ENCODE measurements at regions not wholly inside any gene's neighbourhood (a gene's known extent, or its start where the extent isn't known, plus 50 kb on each side); places are given as distances from the start of the nearest gene placed in this dataset.

GRCh38 chr2:138964418-138964817, 184.2 kb upstream of the NXPH2 start:
- 89% methylated on average over 1 of the region's 1 CpG for WGBS, 2 donors

DNA sequence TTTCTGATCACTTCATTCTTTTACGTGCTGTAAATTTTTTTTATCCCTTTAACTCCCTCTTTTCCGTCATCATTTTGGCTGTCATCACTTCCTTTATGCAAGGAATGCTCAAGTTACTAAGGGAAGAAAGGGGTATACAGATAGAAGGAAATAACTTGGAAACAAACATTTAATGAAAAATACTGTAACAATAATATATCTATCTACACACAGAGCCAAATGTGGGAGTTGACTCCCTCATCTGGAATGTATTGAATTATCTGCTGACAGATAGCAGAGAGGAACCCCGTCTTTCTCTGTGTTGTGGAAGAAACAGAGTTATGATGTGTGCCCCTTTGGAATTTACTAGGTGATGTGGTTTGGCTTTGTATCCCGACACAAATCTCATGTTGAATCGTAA, 182.5 kb upstream of the NXPH2 start:
- Histone ChIP-seq H3K36me3 (no peaks in the 10 kb centered on the region), H3K4me1 (no peaks in the 10 kb centered on the region), H3K4me3 (no peak overlapping the region), H3K27me3 (no peaks in the 10 kb centered on the region), H3K27ac (no peak overlapping the region), H3K9me3 (no peaks in the 10 kb centered on the region)
- no peak for TF ChIP-seq CTCF (IDR thresholded peaks at IDR 0.05)
- TF ChIP-seq EP300 (IDR thresholded peaks at IDR 0.05) = no peak
- no peak for TF ChIP-seq POLR2A (IDR thresholded peaks at IDR 0.05)
- TF ChIP-seq POLR2AphosphoS5 (IDR thresholded peaks at IDR 0.05) = no peak
- no peak for DNase-seq
- 66 to 75% methylated on average over 5 of the region's 5 CpGs for WGBS, 2 donors
- no peak for ATAC-seq (ENCODE audit: low FRiP score in 2 of 2)

More at GRCh38 chr2:138964418-138964817, 184.2 kb upstream of the NXPH2 start:
- no peak for ATAC-seq (ENCODE audit: low FRiP score in 2 of 2)
- H3K36me3 ChIP-seq = no peaks in the 10 kb centered on the region
- H3K4me3 ChIP-seq = no peak overlapping the region
- no peak overlapping the region for H3K27ac ChIP-seq
- no peaks in the 10 kb centered on the region for H3K9me3 ChIP-seq
- no peak for TF ChIP-seq EP300 (IDR thresholded peaks at IDR 0.05)
- no peak for TF ChIP-seq POLR2A (IDR thresholded peaks at IDR 0.05)
- no peak for DNase-seq
- H3K27me3 ChIP-seq = no peaks in the 10 kb centered on the region
- no peaks in the 10 kb centered on the region for H3K4me1 ChIP-seq

DNA sequence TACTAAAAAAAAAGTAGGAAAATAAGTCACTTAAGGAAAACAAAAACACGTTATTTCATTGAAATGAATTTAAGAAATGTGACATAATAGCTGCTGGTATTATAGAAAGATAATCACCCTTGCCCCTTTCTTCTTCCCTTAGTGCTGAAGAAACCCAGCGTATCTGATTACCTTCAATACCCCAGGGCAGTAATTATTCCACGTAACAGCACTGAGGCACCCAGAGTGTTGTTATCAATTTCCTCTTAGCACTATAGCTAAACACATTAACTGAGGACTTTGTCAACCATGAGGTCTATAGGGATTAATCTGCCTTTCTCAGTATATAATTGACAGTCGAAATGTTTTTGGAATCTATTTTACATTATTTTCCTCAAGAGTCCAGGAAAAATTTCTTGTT, 180.0 kb upstream of the NXPH2 start:
- Histone ChIP-seq H3K27me3 (no peaks in the 10 kb centered on the region), H3K27ac (no peak overlapping the region), H3K36me3 (no peaks in the 10 kb centered on the region), H3K4me1 (no peaks in the 10 kb centered on the region), H3K9me3 (no peaks in the 10 kb centered on the region), H3K4me3 (no peak overlapping the region)
- 81 to 85% methylated on average over 4 of the region's 4 CpGs for WGBS, 2 donors
- ATAC-seq (ENCODE audit: low FRiP score in 2 of 2) = no peak
- TF ChIP-seq POLR2A (IDR thresholded peaks at IDR 0.05) = no peak
- no peak for TF ChIP-seq EP300 (IDR thresholded peaks at IDR 0.05)
- TF ChIP-seq POLR2AphosphoS5 (IDR thresholded peaks at IDR 0.05) = no peak
- no peak for TF ChIP-seq CTCF (IDR thresholded peaks at IDR 0.05)
- DNase-seq = no peak

DNA sequence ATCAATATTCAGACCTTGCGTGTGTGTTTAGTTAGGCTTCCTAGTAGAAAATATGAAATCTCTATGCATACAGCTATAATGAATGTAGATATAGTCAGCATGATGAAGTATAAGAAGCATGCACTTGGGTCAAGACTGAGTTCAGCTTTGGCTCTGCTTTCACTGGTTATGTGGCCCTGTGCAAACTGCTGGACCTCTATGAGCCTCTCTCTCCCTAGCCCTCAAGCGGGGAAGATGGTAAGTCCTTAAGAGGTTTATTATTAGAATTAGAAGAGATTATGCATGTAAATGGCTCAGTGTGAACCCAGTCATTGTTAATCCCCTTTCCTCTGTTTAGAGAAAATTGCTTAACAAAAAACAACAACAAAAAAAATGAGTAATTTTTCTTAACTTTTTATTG, 178.8 kb upstream of the NXPH2 start:
- no peaks in the 10 kb centered on the region for H3K9me3 ChIP-seq
- DNase-seq (no peak), ATAC-seq (ENCODE audit: low FRiP score in 2 of 2) (no peak)
- H3K27ac ChIP-seq = no peak overlapping the region
- TF ChIP-seq POLR2AphosphoS5 (IDR thresholded peaks at IDR 0.05) (no peak), POLR2A (IDR thresholded peaks at IDR 0.05) (no peak), EP300 (IDR thresholded peaks at IDR 0.05) (no peak), CTCF (IDR thresholded peaks at IDR 0.05) (no peak)
- no peaks in the 10 kb centered on the region for H3K36me3 ChIP-seq
- 83 to 92% methylated on average over 2 of the region's 2 CpGs for WGBS, 2 donors
- H3K4me3 ChIP-seq = no peak overlapping the region
- H3K4me1 ChIP-seq = no peaks in the 10 kb centered on the region
- H3K27me3 ChIP-seq = no peaks in the 10 kb centered on the region

GRCh38 chr2:138956116-138956515, 175.9 kb upstream of the NXPH2 start:
- Histone ChIP-seq H3K9me3 (no peaks in the 10 kb centered on the region), H3K4me1 (no peaks in the 10 kb centered on the region), H3K4me3 (no peak overlapping the region), H3K27ac (no peak overlapping the region), H3K27me3 (no peaks in the 10 kb centered on the region), H3K36me3 (no peaks in the 10 kb centered on the region)
- 39% methylated on average over 2 of the region's 2 CpGs for WGBS, 2 donors
- ATAC-seq (ENCODE audit: low FRiP score in 2 of 2) (no peak), DNase-seq (no peak)
- no peak for TF ChIP-seq EP300 (IDR thresholded peaks at IDR 0.05)
- TF ChIP-seq CTCF (IDR thresholded peaks at IDR 0.05) = no peak
- no peak for TF ChIP-seq POLR2AphosphoS5 (IDR thresholded peaks at IDR 0.05)
- TF ChIP-seq POLR2A (IDR thresholded peaks at IDR 0.05) = no peak

All from upper lobe of left lung (tissue), 6 donors.